Upper lobe of left lung (tissue), 6 donors: ENCODE measurements at regions not wholly inside any gene's neighbourhood (a gene's known extent, or its start where the extent isn't known, plus 50 kb on each side); places are given as distances from the start of the nearest gene placed in this dataset.

ENCODE experiments used
- ATAC-seq, 2 donors: fragments of 200-7000 bp; cut with Tn5 transposase; one replicate each; pipeline ENCODE4 v1.9.1; 2022; ENCODE audit warnings: mild to moderate bottlenecking in 2 of 2, moderate library complexity in 2 of 2; ENCODE audit not compliant: low FRiP score in 2 of 2
- DNase-seq, 2 donors: peaks; one replicate each; pipeline ENCODE4 v3.0.0-alpha.2; 2019 to 2020
- H3K27ac ChIP-seq, 4 donors: fragments of 200-600 bp; sonication (generic); one replicate each; pipeline ENCODE4 v1.5.1; 2016 to 2019
- H3K27me3 ChIP-seq, 4 donors: fragments of 200-600 bp; sonication (generic); one replicate each; pipeline ENCODE4 v1.5.1; 2017 to 2019
- H3K36me3 ChIP-seq, 4 donors: fragments of 200-600 bp; sonication (generic); one replicate each; pipeline ENCODE4 v1.5.1; 2016 to 2019
- H3K4me1 ChIP-seq, 4 donors: fragments of 200-600 bp; sonication (generic); one replicate each; pipeline ENCODE4 v1.5.1; 2018 to 2019
- H3K4me3 ChIP-seq, 4 donors: fragments of 200-600 bp; sonication (generic); one replicate each; pipeline ENCODE4 v1.5.1; 2017 to 2019; ENCODE audit warnings: mild to moderate bottlenecking in 2 of 4, moderate library complexity in 1 of 4
- H3K9me3 ChIP-seq, 4 donors: fragments of 200-600 bp; sonication (generic); one replicate each; pipeline ENCODE4 v1.5.1; 2018 to 2019
- CTCF ChIP-seq, 6 experiments: fragments of 450-650 bp in 4 of 6; fragments of 200-600 bp in 2 of 6; sonication (generic) in 2 of 6; IDR thresholded peaks; one replicate each; pipeline ENCODE4 v1.5.1; 2016 to 2019; ENCODE audit warnings: antibody characterized with exemption in 6 of 6
- EP300 ChIP-seq, 4 donors: sonication (generic); formaldehyde crosslinking; IDR thresholded peaks; one replicate each; pipeline ENCODE4 v1.5.1; 2017; ENCODE audit warnings: antibody characterized with exemption in 4 of 4, control low read depth in 2 of 4
- POLR2A ChIP-seq, 4 donors: fragments of 450-650 bp; IDR thresholded peaks; one replicate each; pipeline ENCODE4 v1.5.1; 2016 to 2017; ENCODE audit warnings: antibody characterized with exemption in 4 of 4, mild to moderate bottlenecking in 2 of 4
- POLR2AphosphoS5 ChIP-seq, 2 donors: sonication (generic); formaldehyde crosslinking; IDR thresholded peaks; one replicate each; pipeline ENCODE4 v1.5.1; 2017; ENCODE audit warnings: antibody characterized with exemption in 2 of 2
- WGBS, 2 donors: methylation state at CpG; one replicate each; pipeline ENCODE4 v1.1.5; 2017 to 2018; 5-methylcytosine and 5-hydroxymethylcytosine counted together
- donor health status: DM: no; HTN: no; CAD: no; lungs with moderate emphysema.
- donor health status: DM: no; HTN: yes; CAD: no; lungs with severe emphysema.

GRCh38 chr5:167392240-167392639 is 899.2 kb upstream of the WWC1 start:
- DNase-seq (no peak), ATAC-seq (no peak)
- Histone ChIP-seq H3K4me1 (no peaks in the 10 kb centered on the region), H3K9me3 (no peaks in the 10 kb centered on the region), H3K4me3 (no peak overlapping the region), H3K27me3 (no peaks in the 10 kb centered on the region), H3K27ac (no peak overlapping the region), H3K36me3 (no peaks in the 10 kb centered on the region)
- 58 to 64% methylated on average over 5 of the region's 5 CpGs for WGBS, 2 donors
- TF ChIP-seq CTCF (IDR thresholded peaks at IDR 0.05) (no peak), POLR2AphosphoS5 (IDR thresholded peaks at IDR 0.05) (no peak), POLR2A (IDR thresholded peaks at IDR 0.05) (no peak), EP300 (IDR thresholded peaks at IDR 0.05) (no peak)

GRCh38 chr5:167393358-167393757 is 898.1 kb upstream of the WWC1 start:
- DNase-seq: no peak
- no peak for TF ChIP-seq POLR2A (IDR thresholded peaks at IDR 0.05)
- TF ChIP-seq CTCF (IDR thresholded peaks at IDR 0.05): no peak
- TF ChIP-seq EP300 (IDR thresholded peaks at IDR 0.05): no peak
- TF ChIP-seq POLR2AphosphoS5 (IDR thresholded peaks at IDR 0.05): no peak
- H3K4me1 ChIP-seq: no peaks in the 10 kb centered on the region
- no peaks in the 10 kb centered on the region for H3K27me3 ChIP-seq
- H3K9me3 ChIP-seq: no peaks in the 10 kb centered on the region
- no peaks in the 10 kb centered on the region for H3K36me3 ChIP-seq
- no peak overlapping the region for H3K27ac ChIP-seq
- no peak overlapping the region for H3K4me3 ChIP-seq
- ATAC-seq: no peak

GRCh38 chr5:167402671-167403070 is 888.8 kb upstream of the WWC1 start:
- WGBS, 2 donors: 42 to 53% methylated on average over 2 of the region's 2 CpGs
- Histone ChIP-seq H3K36me3 (no peaks in the 10 kb centered on the region), H3K4me3 (no peak overlapping the region), H3K27ac (no peak overlapping the region), H3K27me3 (no peaks in the 10 kb centered on the region), H3K9me3 (no peaks in the 10 kb centered on the region), H3K4me1 (no peaks in the 10 kb centered on the region)
- TF ChIP-seq EP300 (IDR thresholded peaks at IDR 0.05): no peak
- no peak for TF ChIP-seq CTCF (IDR thresholded peaks at IDR 0.05)
- TF ChIP-seq POLR2AphosphoS5 (IDR thresholded peaks at IDR 0.05): no peak
- no peak for TF ChIP-seq POLR2A (IDR thresholded peaks at IDR 0.05)
- DNase-seq: no peak
- no peak for ATAC-seq

GRCh38 chr5:167406513-167406912 is 884.9 kb upstream of the WWC1 start:
- no peak for DNase-seq
- Histone ChIP-seq H3K36me3 (no peaks in the 10 kb centered on the region), H3K4me3 (no peak overlapping the region), H3K4me1 (no peaks in the 10 kb centered on the region), H3K27me3 (no peaks in the 10 kb centered on the region), H3K27ac (no peak overlapping the region), H3K9me3 (no peaks in the 10 kb centered on the region)
- no peak for TF ChIP-seq EP300 (IDR thresholded peaks at IDR 0.05)
- TF ChIP-seq POLR2A (IDR thresholded peaks at IDR 0.05): no peak
- no peak for TF ChIP-seq POLR2AphosphoS5 (IDR thresholded peaks at IDR 0.05)
- no peak for TF ChIP-seq CTCF (IDR thresholded peaks at IDR 0.05)
- no peak for ATAC-seq

GRCh38 chr5:167412556-167412955 is 878.9 kb upstream of the WWC1 start:
- H3K27ac ChIP-seq: no peak overlapping the region
- ATAC-seq (no peak), DNase-seq (no peak)
- H3K36me3 ChIP-seq: no peaks in the 10 kb centered on the region
- TF ChIP-seq POLR2AphosphoS5 (IDR thresholded peaks at IDR 0.05) (no peak), CTCF (IDR thresholded peaks at IDR 0.05) (no peak), EP300 (IDR thresholded peaks at IDR 0.05) (no peak), POLR2A (IDR thresholded peaks at IDR 0.05) (no peak)
- no peak overlapping the region for H3K4me3 ChIP-seq
- 76 to 87% methylated on average over 1 of the region's 1 CpG for WGBS, 2 donors
- H3K27me3 ChIP-seq: no peaks in the 10 kb centered on the region
- H3K9me3 ChIP-seq: no peaks in the 10 kb centered on the region
- no peaks in the 10 kb centered on the region for H3K4me1 ChIP-seq
